HepG2 (cell line): ENCODE measurements at regions not wholly inside any gene's neighbourhood (a gene's known extent, or its start where the extent isn't known, plus 50 kb on each side); places are given as distances from the start of the nearest gene placed in this dataset.

Experiments used
- ATAC-seq: fragments of 200-7000 bp; cut with Tn5 transposase; 3 replicates; pipeline ENCODE4 v1.9.1; 2020; ENCODE audit warnings: mild to moderate bottlenecking, moderate library complexity
- BruUV-seq: library from RNA; stranded (reverse); fragments of 400-500 nt; replicated peaks from 2 replicates; lab custom pipeline; 2021; lab: Mats Ljungman, UMichigan
- CTCF ChIA-PET: fragments of 300-600 bp; formaldehyde crosslinking; extraction: SDS; loops from one replicate; lab custom pipeline; 2021; ENCODE audit warnings: low total read pairs, inconsistent platforms, low intra/inter-chr PET ratio; lab: Yijun Ruan, JAX
- POLR2A ChIA-PET: fragments of 350-600 bp; sonication (Branson Sonifier 250); formaldehyde crosslinking; loops from one replicate; lab custom pipeline; 2020; ENCODE audit warnings: antibody characterized with exemption, inconsistent platforms; lab: Yijun Ruan, JAX
- DNase-seq: peaks from one replicate; pipeline ENCODE4 v3.0.0-alpha.2; 2015; ENCODE audit warnings: low spot score
- FAIRE-seq: peaks from 3 replicates; lab custom pipeline; 2011; peaks lifted over from hg19 to GRCh38; lab: Jason Lieb, UNC
- H2AFZ ChIP-seq: one replicate; pipeline ENCODE4 v1.6.1; 2011; ENCODE audit warnings: low read length, inconsistent platforms
- H3K27ac ChIP-seq: fragments of 300-600 bp; 3 replicates; pipeline ENCODE4 v1.8.0; 2011; ENCODE audit warnings: mixed run types, mild to moderate bottlenecking, mixed read lengths, low read length, inconsistent platforms; ENCODE audit not compliant: insufficient read depth; ENCODE audit errors: extremely low read length
- H3K27me3 ChIP-seq, 2 experiments: fragments of 200-600 bp in 1 of 2; 2 replicates in 1 of 2; 3 replicates in 1 of 2; pipeline versions ENCODE4 v1.6.0 to v1.8.0; 2011; ENCODE audit warnings: low read length in 2 of 2, mild to moderate bottlenecking in 2 of 2, moderate library complexity in 2 of 2, inconsistent platforms in 1 of 2; ENCODE audit not compliant: insufficient read depth in 2 of 2, control insufficient read depth in 1 of 2
- H3K36me3 ChIP-seq, 2 experiments: fragments of 200-600 bp in 1 of 2; replicated peaks in 1 of 2; 2 replicates in 1 of 2; 3 replicates in 1 of 2; pipeline versions ENCODE4 v1.5.1 to v1.8.0; 2011; ENCODE audit warnings: low read length in 2 of 2, inconsistent platforms in 1 of 2; ENCODE audit not compliant: insufficient read depth in 2 of 2, control insufficient read depth in 1 of 2
- H3K4me1 ChIP-seq: 2 replicates; pipeline ENCODE4 v1.5.1; 2012; ENCODE audit warnings: low read length, inconsistent platforms; ENCODE audit not compliant: insufficient read depth
- H3K4me2 ChIP-seq: 2 replicates; pipeline ENCODE4 v1.6.0; 2011; ENCODE audit warnings: low read depth, low read length, inconsistent platforms
- H3K4me3 ChIP-seq, 3 experiments: fragments of 200-600 bp in 1 of 3; sonication (generic), shearing (Covaris generic) in 1 of 3; replicated peaks in 1 of 3; 2 replicates each; pipeline ENCODE4 v1.5.1; 2011 to 2016; ENCODE audit warnings: low read length in 3 of 3, inconsistent platforms in 2 of 3, low read depth in 2 of 3, mild to moderate bottlenecking in 2 of 3, control low read depth in 1 of 3, mixed read lengths in 1 of 3; ENCODE audit not compliant: insufficient read depth in 1 of 3
- H3K79me2 ChIP-seq: one replicate; pipeline ENCODE4 v1.6.1; 2011; ENCODE audit warnings: low read length, inconsistent platforms; ENCODE audit not compliant: insufficient read depth
- H3K9ac ChIP-seq: 2 replicates; pipeline ENCODE4 v1.6.0; 2011; ENCODE audit warnings: mild to moderate bottlenecking, low read depth, low read length, inconsistent platforms; ENCODE audit not compliant: insufficient read depth
- H3K9me3 ChIP-seq: 2 replicates; pipeline ENCODE4 v1.5.1; 2012; ENCODE audit warnings: mild to moderate bottlenecking, low read length
- H4K20me1 ChIP-seq: 2 replicates; pipeline ENCODE4 v1.6.0; 2011; ENCODE audit warnings: inconsistent platforms, mild to moderate bottlenecking, low read length, moderate library complexity; ENCODE audit not compliant: insufficient read depth
- ARID4A ChIP-seq: sonication (generic); formaldehyde crosslinking; IDR thresholded peaks from 2 replicates; pipeline ENCODE4 v1.5.0; 2020; ENCODE audit warnings: mild to moderate bottlenecking, missing genetic modification reagents, borderline replicate concordance
- PHB2 ChIP-seq: fragments of 450-650 bp; IDR thresholded peaks from 2 replicates; pipeline ENCODE4 v1.6.1; 2018; ENCODE audit not compliant: partially characterized antibody
- RARG ChIP-seq: sonication (generic); formaldehyde crosslinking; IDR thresholded peaks from 2 replicates; pipeline ENCODE4 v1.4.0; 2020; ENCODE audit warnings: low read depth, mild to moderate bottlenecking, missing genetic modification reagents
- SP1 ChIP-seq, 2 experiments: fragments of 450-650 bp in 1 of 2; sonication (generic) in 1 of 2; formaldehyde crosslinking in 1 of 2; IDR thresholded peaks; 2 replicates each; pipeline versions ENCODE4 v1.4.0 to v1.6.1; 2016 to 2020; ENCODE audit warnings: missing genetic modification reagents in 1 of 2
- ZBTB7A ChIP-seq: sonication (generic); formaldehyde crosslinking; IDR thresholded peaks from 2 replicates; pipeline ENCODE4 v1.8.0; 2022; ENCODE audit warnings: mild to moderate bottlenecking, missing genetic modification reagents
- ZNF318 ChIP-seq: sonication (generic); formaldehyde crosslinking; IDR thresholded peaks from 2 replicates; pipeline ENCODE4 v1.4.0; 2020; ENCODE audit warnings: mild to moderate bottlenecking, missing genetic modification reagents
- ZNF34 ChIP-seq: sonication (generic); formaldehyde crosslinking; IDR thresholded peaks from 2 replicates; pipeline ENCODE4 v1.4.0; 2020; ENCODE audit warnings: mild to moderate bottlenecking, missing genetic modification reagents, borderline replicate concordance
- ZNF746 ChIP-seq: sonication (generic); formaldehyde crosslinking; IDR thresholded peaks from 2 replicates; pipeline ENCODE4 v1.8.0; 2022; ENCODE audit warnings: mild to moderate bottlenecking, missing genetic modification reagents
- ZNF891 ChIP-seq: sonication (generic); formaldehyde crosslinking; IDR thresholded peaks from 2 replicates; pipeline ENCODE4 v1.5.0; 2020; ENCODE audit warnings: mild to moderate bottlenecking, missing genetic modification reagents
- WGBS: methylation state at CpG from one replicate; pipeline ENCODE4 v1.1.6; 2017; ENCODE audit warnings: low lambda C conversion rate; 5-methylcytosine and 5-hydroxymethylcytosine counted together
- in situ Hi-C: cut with HindIII; loops from 2 replicates; pipeline ENCODE4 v1.10.0; 2017; ENCODE audit warnings: low pct_unique_long_range_greater_than_20kb; ENCODE audit not compliant: extremely low pct_ligation_motif_present
- intact Hi-C: fragments of 100-400 bp; cut with micrococcal nuclease; formaldehyde crosslinking; loops from one replicate; pipeline ENCODE4 v1.10.0; 2022; ENCODE audit not compliant: unreplicated experiment

GRCh38 chr3:43949594-43949993 is 258.9 kb downstream of the ABHD5 start (continued):
- TF ChIP-seq ZBTB7A (no peak), ZNF318 (no peak), ZNF746 (no peak), SP1 (IDR thresholded peaks at IDR 0.05) (no peak), SP1 (CRISPR knock-in tag; IDR thresholded peaks at IDR 0.05) (no peak), PHB2 (no peak), ZNF891 (CRISPR knock-in tag) (no peak)

GRCh38 chr3:43950775-43951174 is 260.0 kb downstream of the ABHD5 start:
- H4K20me1 ChIP-seq, result no peaks in the 10 kb centered on the region
- H3K4me3 ChIP-seq, result no peak overlapping the region
- no peak overlapping the region for H3K4me2 ChIP-seq
- WGBS, result 32% methylated on average over 4 of the region's 4 CpGs
- DNase-seq (no peak), ATAC-seq (no peak), FAIRE-seq (no peak)
- POLR2A ChIA-PET, result no interaction called here
- CTCF ChIA-PET, result no interaction called here
- H3K9ac ChIP-seq, result no peak overlapping the region
- in situ Hi-C loops (no loop called here), intact Hi-C loops (no loop called here)
- no peak overlapping the region for H3K27ac ChIP-seq
- no peaks in the 10 kb centered on the region for H3K9me3 ChIP-seq
- no peaks in the 10 kb centered on the region for H3K4me1 ChIP-seq
- no peaks in the 10 kb centered on the region for H3K36me3 ChIP-seq
- no peak overlapping the region for H2AFZ ChIP-seq
- BruUV-seq, result no TSS peak
- H3K79me2 ChIP-seq, result no peaks in the 10 kb centered on the region
- peaks cover 3 to 56% of the 10 kb centered on the region in 2 experiments; a peak in 3 of 5 replicates for H3K27me3 ChIP-seq
- TF ChIP-seq ARID4A (CRISPR knock-in tag), result no peak
- no peak for TF ChIP-seq ZNF34 (CRISPR knock-in tag)
- TF ChIP-seq RARG (CRISPR knock-in tag), result no peak
